GM12878 (cell line): ENCODE measurements at regions not wholly inside any gene's neighbourhood (a gene's known extent, or its start where the extent isn't known, plus 50 kb on each side); places are given as distances from the start of the nearest gene placed in this dataset.
"Not testable (repeated sequence)": the region's sequence is repeated elsewhere in the genome, so short reads cannot be mapped to it uniquely, and the experiment has no call there.

Experiments
- ATAC-seq: fragments of 200-7000 bp; cut with Tn5 transposase; 3 replicates; pipeline ENCODE4 v1.9.1; 2020; ENCODE audit warnings: mild to moderate bottlenecking, moderate library complexity
- BruUV-seq: library from RNA; stranded (reverse); fragments of 400-500 nt; replicated peaks from 2 replicates; lab custom pipeline; 2021; lab: Mats Ljungman, UMichigan
- CTCF ChIA-PET: fragments of 300-600 bp; sonication (Branson Sonifier 250); formaldehyde crosslinking; extraction: SDS; loops from one replicate; lab custom pipeline; 2021; ENCODE audit warnings: inconsistent platforms; lab: Yijun Ruan, JAX
- POLR2A ChIA-PET: fragments of 350-600 bp; formaldehyde crosslinking; extraction: SDS; loops from one replicate; lab custom pipeline; 2021; ENCODE audit warnings: inconsistent platforms; lab: Charles Lee
- RAD21 ChIA-PET: fragments of 300-600 bp; sonication (Branson Sonifier 250); formaldehyde crosslinking; loops from one replicate; lab custom pipeline; 2023; ENCODE audit warnings: antibody characterized with exemption; ENCODE audit not compliant: unreplicated experiment; lab: Charles Lee
- SMC1A ChIA-PET: fragments of 300-600 bp; sonication (Branson Sonifier 250); formaldehyde crosslinking; loops from one replicate; lab custom pipeline; 2023; ENCODE audit not compliant: unreplicated experiment, uncharacterized antibody; lab: Charles Lee
- DNase-seq: peaks from one replicate; pipeline ENCODE4 v3.0.0-alpha.2; 2011; ENCODE audit warnings: low read depth, low spot score
- FAIRE-seq: peaks from 3 replicates; lab custom pipeline; 2011; peaks lifted over from hg19 to GRCh38; lab: Jason Lieb, UNC
- H2AFZ ChIP-seq: 2 replicates; pipeline ENCODE4 v1.6.0; 2011; ENCODE audit warnings: low read depth, low read length, control low read depth; ENCODE audit not compliant: control insufficient read depth
- H3K27ac ChIP-seq: 2 replicates; pipeline ENCODE4 v1.5.1; 2011; ENCODE audit warnings: control low read depth; ENCODE audit not compliant: control insufficient read depth, insufficient read depth
- H3K27me3 ChIP-seq, 2 experiments: replicated peaks in 1 of 2; 2 replicates each; pipeline versions ENCODE4 v1.6.0 to v1.6.1; 2011; ENCODE audit warnings: low read length in 1 of 2; ENCODE audit not compliant: control insufficient read depth in 2 of 2, insufficient read depth in 2 of 2
- H3K36me3 ChIP-seq, 2 experiments: 2 replicates each; pipeline ENCODE4 v1.5.1; 2011; ENCODE audit warnings: low read length in 1 of 2; ENCODE audit not compliant: control insufficient read depth in 2 of 2, insufficient read depth in 2 of 2
- H3K4me1 ChIP-seq: 2 replicates; pipeline ENCODE4 v1.6.1; 2011; ENCODE audit warnings: mild to moderate bottlenecking, low read length, moderate library complexity, mixed read lengths; ENCODE audit not compliant: control insufficient read depth, insufficient read depth
- H3K4me2 ChIP-seq: 2 replicates; pipeline ENCODE4 v1.6.0; 2011; ENCODE audit warnings: control low read depth; ENCODE audit not compliant: control insufficient read depth, insufficient read depth
- H3K4me3 ChIP-seq: fragments of 200-600 bp; sonication (generic); 2 replicates; pipeline ENCODE4 v1.5.1; 2016
- H3K79me2 ChIP-seq: 2 replicates; pipeline ENCODE4 v1.6.0; 2011; ENCODE audit warnings: low read length; ENCODE audit not compliant: control insufficient read depth, insufficient read depth
- H3K9ac ChIP-seq: 2 replicates; pipeline ENCODE4 v1.8.0; 2011; ENCODE audit warnings: low read length, control low read depth, mixed read lengths; ENCODE audit not compliant: control insufficient read depth, insufficient read depth
- H3K9me3 ChIP-seq: replicated peaks from 3 replicates; pipeline ENCODE4 v1.5.1; 2011; ENCODE audit warnings: mild to moderate bottlenecking, low read length; ENCODE audit not compliant: control insufficient read depth, insufficient read depth
- H4K20me1 ChIP-seq: 2 replicates; pipeline ENCODE4 v1.6.0; 2011; ENCODE audit not compliant: control insufficient read depth, insufficient read depth
- CEBPB ChIP-seq, 2 experiments: fragments of 150-350 bp in 1 of 2; IDR thresholded peaks; 2 replicates each; pipeline ENCODE4 v1.6.1; 2012 to 2014; ENCODE audit warnings: low read depth in 2 of 2, low read length in 2 of 2, borderline replicate concordance in 1 of 2, inconsistent platforms in 1 of 2
- DPF2 ChIP-seq: fragments of 450-650 bp; IDR thresholded peaks from 2 replicates; pipeline ENCODE4 v1.6.1; 2017; ENCODE audit warnings: mild to moderate bottlenecking
- EED ChIP-seq: sonication (generic); IDR thresholded peaks from 2 replicates; pipeline ENCODE4 v1.6.1; 2016; ENCODE audit warnings: antibody characterized with exemption, low read depth
- FOXM1 ChIP-seq: IDR thresholded peaks from 2 replicates; pipeline ENCODE4 v1.6.1; 2012; ENCODE audit warnings: low read depth, mild to moderate bottlenecking, inconsistent platforms, low read length, moderate library complexity
- IKZF2 ChIP-seq, 2 experiments: fragments of 450-650 bp; IDR thresholded peaks; 2 replicates each; pipeline ENCODE4 v1.6.1; 2017; ENCODE audit warnings: mild to moderate bottlenecking in 2 of 2, moderate library complexity in 2 of 2
- IRF4 ChIP-seq: IDR thresholded peaks from 2 replicates; pipeline ENCODE4 v1.6.1; 2011; ENCODE audit warnings: low read depth, low read length
- JUNB ChIP-seq: IDR thresholded peaks from 2 replicates; pipeline ENCODE4 v1.6.1; 2016; ENCODE audit warnings: antibody characterized with exemption, mild to moderate bottlenecking
- MEF2A ChIP-seq: IDR thresholded peaks from 2 replicates; pipeline ENCODE4 v1.6.1; 2011; ENCODE audit warnings: low read depth, mild to moderate bottlenecking, low read length, moderate library complexity; ENCODE audit not compliant: insufficient read depth
- SPI1 ChIP-seq: IDR thresholded peaks from 2 replicates; pipeline ENCODE4 v1.6.1; 2011; ENCODE audit warnings: low read depth, mild to moderate bottlenecking, low read length, moderate library complexity, borderline replicate concordance; ENCODE audit not compliant: insufficient read depth
- ZNF384 ChIP-seq: IDR thresholded peaks from 2 replicates; pipeline ENCODE4 v1.6.1; 2012; ENCODE audit warnings: low read depth, mild to moderate bottlenecking, low read length, improper control_type of control experiment, borderline replicate concordance
- WGBS: methylation state at CpG from one replicate; pipeline ENCODE4 v1.1.6; 2016; ENCODE audit warnings: low lambda C conversion rate; ENCODE audit not compliant: insufficient replicate concordance, insufficient coverage; ENCODE audit errors: missing lambda C conversion rate; 5-methylcytosine and 5-hydroxymethylcytosine counted together
- in situ Hi-C: fragments of 300-500 bp; cut with MboI; formaldehyde crosslinking; loops from 9 replicates; pipeline ENCODE4 v1.14.3; 2018; ENCODE audit warnings: mixed read lengths
- intact Hi-C: fragments of 100-400 bp; cut with micrococcal nuclease; formaldehyde crosslinking; loops from one replicate; pipeline ENCODE4 v1.14.2; 2022; ENCODE audit not compliant: unreplicated experiment
- TF ChIP-seq, protein P1 (sequence below): fragments of 450-650 bp; IDR thresholded peaks from 2 replicates; pipeline ENCODE4 v1.6.1; 2016; ENCODE audit warnings: mild to moderate bottlenecking
- TF ChIP-seq, protein P2 (sequence below): IDR thresholded peaks from 2 replicates; pipeline ENCODE4 v1.6.1; 2012; ENCODE audit warnings: improper control_type of control experiment, low read depth, low read length; ENCODE audit not compliant: insufficient replicate concordance
- TF ChIP-seq, protein P3 (sequence below): fragments of 450-650 bp; IDR thresholded peaks from 2 replicates; pipeline ENCODE4 v1.6.1; 2017; ENCODE audit warnings: low read depth, mild to moderate bottlenecking, moderate library complexity

DNA sequence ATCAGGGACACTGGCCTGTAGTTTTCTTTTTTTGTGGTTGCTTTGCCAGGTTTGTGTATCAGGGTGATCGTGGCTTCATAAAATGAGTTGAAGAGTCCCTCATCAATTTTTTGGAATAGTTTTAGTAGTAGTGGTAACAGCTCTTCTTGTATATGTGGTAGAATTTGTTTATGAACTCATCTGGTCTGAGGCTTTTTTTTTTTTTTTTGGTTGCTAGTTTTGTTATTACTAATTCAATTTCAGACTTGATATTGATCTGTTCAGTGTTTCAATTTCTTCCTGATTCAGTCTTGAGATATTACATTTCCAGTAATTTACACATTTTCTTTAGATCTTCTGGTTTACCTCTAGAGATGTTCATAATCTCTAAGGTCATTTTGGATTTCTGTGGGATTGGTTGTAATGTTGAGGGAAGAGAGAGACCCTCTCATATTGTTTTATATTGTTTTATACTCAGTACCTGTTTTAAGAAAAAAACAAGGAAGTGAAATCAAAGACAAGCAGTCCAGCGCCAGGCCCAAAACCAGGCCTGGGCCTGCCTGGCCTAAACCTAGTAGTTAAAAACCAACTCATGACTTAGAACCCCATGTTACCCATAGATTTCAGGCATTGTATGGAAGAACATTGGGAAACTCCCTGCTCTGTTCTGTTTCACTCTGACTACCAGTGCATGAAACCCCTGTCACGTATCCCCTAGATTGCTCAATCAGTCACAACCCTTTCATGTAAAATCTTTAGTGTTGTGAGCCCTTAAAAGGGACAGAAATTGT, 836.7 kb upstream of the NDST4 start:
- POLR2A ChIA-PET, result interaction anchor here (0.6 kb wide), 3 partner anchors 46 to 837 kb away, joined by 3 to 4 read pairs (median 3); no protein-coding TSS in a partner anchor
- H3K27me3 ChIP-seq, H4K20me1 ChIP-seq, H3K79me2 ChIP-seq, H3K4me3 ChIP-seq, H3K36me3 ChIP-seq, H3K4me1 ChIP-seq, SMC1A ChIA-PET, DNase-seq, H3K9me3 ChIP-seq, in situ Hi-C loops, BruUV-seq: not testable (repeated sequence)
- H2AFZ ChIP-seq, result peak overlapping the region; percentile 58
- ATAC-seq (peak; percentile 86), FAIRE-seq (peak; percentile 35)
- 28% methylated on average over 3 of the region's 3 CpGs for WGBS
- H3K27ac ChIP-seq, result peak overlapping the region; percentile 80
- intact Hi-C loops, result loop anchor here (5.0 to 10.0 kb wide), 2 partner anchors 168 to 675 kb away; no protein-coding TSS in a partner anchor
- H3K9ac ChIP-seq, result peak overlapping the region; percentile 35; the same call in 1 of the 2 replicates
- CTCF ChIA-PET, result interaction anchor here (0.6 kb wide), 1 partner anchor 627 kb away, joined by 3 read pairs; no protein-coding TSS in a partner anchor
- peak overlapping the region; percentile 11; the same call in 1 of the 2 replicates for H3K4me2 ChIP-seq
- RAD21 ChIA-PET, result interaction anchor here (0.6 to 0.8 kb wide), 2 partner anchors 17 to 150 kb away, joined by 3 to 6 read pairs; no protein-coding TSS in a partner anchor
- TF ChIP-seq JUNB (peak; percentile 84), DPF2 (peak; percentile 71), IKZF2 (IDR thresholded peaks at IDR 0.05) (peak in 1 of 2 experiments; percentile 71; a peak in 2 of 4 replicates), EED (peak; percentile 25; the same call in 1 of the 2 replicates), FOXM1 (0 out of 2 replicates have a peak, but pooled peaks have one; percentile 16), CEBPB (IDR thresholded peaks at IDR 0.05; ENCODE audit: borderline replicate concordance in 1 of 2, low read depth in 2 of 2, low read length in 2 of 2) (peak in 1 of 2 experiments; percentile 17; a peak in 1 of 4 replicates), SPI1 (peak; percentile 61), MEF2A (0 out of 2 replicates have a peak, but pooled peaks have one; percentile 23), ZNF384 (peak; percentile 85), IRF4 (peak; percentile 54; the same call in 1 of the 2 replicates)
- TF ChIP-seq, protein P1, sequence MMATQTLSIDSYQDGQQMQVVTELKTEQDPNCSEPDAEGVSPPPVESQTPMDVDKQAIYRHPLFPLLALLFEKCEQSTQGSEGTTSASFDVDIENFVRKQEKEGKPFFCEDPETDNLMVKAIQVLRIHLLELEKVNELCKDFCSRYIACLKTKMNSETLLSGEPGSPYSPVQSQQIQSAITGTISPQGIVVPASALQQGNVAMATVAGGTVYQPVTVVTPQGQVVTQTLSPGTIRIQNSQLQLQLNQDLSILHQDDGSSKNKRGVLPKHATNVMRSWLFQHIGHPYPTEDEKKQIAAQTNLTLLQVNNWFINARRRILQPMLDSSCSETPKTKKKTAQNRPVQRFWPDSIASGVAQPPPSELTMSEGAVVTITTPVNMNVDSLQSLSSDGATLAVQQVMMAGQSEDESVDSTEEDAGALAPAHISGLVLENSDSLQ, result 0 out of 2 replicates have a peak, but pooled peaks have one; percentile 44
- TF ChIP-seq, protein P2, sequence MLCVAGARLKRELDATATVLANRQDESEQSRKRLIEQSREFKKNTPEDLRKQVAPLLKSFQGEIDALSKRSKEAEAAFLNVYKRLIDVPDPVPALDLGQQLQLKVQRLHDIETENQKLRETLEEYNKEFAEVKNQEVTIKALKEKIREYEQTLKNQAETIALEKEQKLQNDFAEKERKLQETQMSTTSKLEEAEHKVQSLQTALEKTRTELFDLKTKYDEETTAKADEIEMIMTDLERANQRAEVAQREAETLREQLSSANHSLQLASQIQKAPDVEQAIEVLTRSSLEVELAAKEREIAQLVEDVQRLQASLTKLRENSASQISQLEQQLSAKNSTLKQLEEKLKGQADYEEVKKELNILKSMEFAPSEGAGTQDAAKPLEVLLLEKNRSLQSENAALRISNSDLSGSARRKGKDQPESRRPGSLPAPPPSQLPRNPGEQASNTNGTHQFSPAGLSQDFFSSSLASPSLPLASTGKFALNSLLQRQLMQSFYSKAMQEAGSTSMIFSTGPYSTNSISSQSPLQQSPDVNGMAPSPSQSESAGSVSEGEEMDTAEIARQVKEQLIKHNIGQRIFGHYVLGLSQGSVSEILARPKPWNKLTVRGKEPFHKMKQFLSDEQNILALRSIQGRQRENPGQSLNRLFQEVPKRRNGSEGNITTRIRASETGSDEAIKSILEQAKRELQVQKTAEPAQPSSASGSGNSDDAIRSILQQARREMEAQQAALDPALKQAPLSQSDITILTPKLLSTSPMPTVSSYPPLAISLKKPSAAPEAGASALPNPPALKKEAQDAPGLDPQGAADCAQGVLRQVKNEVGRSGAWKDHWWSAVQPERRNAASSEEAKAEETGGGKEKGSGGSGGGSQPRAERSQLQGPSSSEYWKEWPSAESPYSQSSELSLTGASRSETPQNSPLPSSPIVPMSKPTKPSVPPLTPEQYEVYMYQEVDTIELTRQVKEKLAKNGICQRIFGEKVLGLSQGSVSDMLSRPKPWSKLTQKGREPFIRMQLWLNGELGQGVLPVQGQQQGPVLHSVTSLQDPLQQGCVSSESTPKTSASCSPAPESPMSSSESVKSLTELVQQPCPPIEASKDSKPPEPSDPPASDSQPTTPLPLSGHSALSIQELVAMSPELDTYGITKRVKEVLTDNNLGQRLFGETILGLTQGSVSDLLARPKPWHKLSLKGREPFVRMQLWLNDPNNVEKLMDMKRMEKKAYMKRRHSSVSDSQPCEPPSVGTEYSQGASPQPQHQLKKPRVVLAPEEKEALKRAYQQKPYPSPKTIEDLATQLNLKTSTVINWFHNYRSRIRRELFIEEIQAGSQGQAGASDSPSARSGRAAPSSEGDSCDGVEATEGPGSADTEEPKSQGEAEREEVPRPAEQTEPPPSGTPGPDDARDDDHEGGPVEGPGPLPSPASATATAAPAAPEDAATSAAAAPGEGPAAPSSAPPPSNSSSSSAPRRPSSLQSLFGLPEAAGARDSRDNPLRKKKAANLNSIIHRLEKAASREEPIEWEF, result peak; percentile 96
- TF ChIP-seq, protein P3, sequence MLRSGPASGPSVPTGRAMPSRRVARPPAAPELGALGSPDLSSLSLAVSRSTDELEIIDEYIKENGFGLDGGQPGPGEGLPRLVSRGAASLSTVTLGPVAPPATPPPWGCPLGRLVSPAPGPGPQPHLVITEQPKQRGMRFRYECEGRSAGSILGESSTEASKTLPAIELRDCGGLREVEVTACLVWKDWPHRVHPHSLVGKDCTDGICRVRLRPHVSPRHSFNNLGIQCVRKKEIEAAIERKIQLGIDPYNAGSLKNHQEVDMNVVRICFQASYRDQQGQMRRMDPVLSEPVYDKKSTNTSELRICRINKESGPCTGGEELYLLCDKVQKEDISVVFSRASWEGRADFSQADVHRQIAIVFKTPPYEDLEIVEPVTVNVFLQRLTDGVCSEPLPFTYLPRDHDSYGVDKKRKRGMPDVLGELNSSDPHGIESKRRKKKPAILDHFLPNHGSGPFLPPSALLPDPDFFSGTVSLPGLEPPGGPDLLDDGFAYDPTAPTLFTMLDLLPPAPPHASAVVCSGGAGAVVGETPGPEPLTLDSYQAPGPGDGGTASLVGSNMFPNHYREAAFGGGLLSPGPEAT, result peak; percentile 69
